ENCODE measurements at regions not wholly inside any gene's neighbourhood (a gene's known extent, or its start where the extent isn't known, plus 50 kb on each side); places are given as distances from the start of the nearest gene placed in this dataset.

DNA sequence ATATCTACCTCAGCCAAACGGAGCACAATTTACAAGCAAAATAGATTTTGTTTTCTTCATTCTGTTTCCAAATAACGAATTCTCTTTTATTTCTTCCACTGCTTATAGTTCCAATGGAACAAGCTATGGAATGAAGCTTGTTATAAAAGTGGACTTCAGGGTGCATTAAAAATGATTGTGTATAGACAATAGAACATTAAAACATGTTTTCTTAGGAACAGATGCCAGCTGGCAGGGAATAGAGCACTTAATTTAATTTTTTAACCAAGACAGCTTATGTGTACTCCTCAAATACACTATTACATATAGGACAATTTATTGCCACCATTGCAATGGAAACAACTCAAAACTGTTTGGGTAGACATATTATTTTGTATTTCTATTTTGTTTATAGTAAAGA is 860.1 kb upstream of the TYRP1 start:
- no peak for TF ChIP-seq POLR2A (IDR thresholded peaks at IDR 0.05)
- TF ChIP-seq, protein P1, sequence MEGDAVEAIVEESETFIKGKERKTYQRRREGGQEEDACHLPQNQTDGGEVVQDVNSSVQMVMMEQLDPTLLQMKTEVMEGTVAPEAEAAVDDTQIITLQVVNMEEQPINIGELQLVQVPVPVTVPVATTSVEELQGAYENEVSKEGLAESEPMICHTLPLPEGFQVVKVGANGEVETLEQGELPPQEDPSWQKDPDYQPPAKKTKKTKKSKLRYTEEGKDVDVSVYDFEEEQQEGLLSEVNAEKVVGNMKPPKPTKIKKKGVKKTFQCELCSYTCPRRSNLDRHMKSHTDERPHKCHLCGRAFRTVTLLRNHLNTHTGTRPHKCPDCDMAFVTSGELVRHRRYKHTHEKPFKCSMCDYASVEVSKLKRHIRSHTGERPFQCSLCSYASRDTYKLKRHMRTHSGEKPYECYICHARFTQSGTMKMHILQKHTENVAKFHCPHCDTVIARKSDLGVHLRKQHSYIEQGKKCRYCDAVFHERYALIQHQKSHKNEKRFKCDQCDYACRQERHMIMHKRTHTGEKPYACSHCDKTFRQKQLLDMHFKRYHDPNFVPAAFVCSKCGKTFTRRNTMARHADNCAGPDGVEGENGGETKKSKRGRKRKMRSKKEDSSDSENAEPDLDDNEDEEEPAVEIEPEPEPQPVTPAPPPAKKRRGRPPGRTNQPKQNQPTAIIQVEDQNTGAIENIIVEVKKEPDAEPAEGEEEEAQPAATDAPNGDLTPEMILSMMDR (IDR thresholded peaks at IDR 0.05) = no peak

Measured in gastroesophageal sphincter (tissue), 3 donors.